K562 (cell line): ENCODE measurements at regions not wholly inside any gene's neighbourhood (a gene's known extent, or its start where the extent isn't known, plus 50 kb on each side); places are given as distances from the start of the nearest gene placed in this dataset.

Experiments
- ATAC-seq: fragments of 200-7000 bp; cut with Tn5 transposase; 3 replicates; pipeline ENCODE4 v1.9.1; 2020; ENCODE audit warnings: moderate library complexity
- BruUV-seq: library from RNA; stranded (reverse); fragments of 400-500 nt; replicated peaks from 2 replicates; lab custom pipeline; 2021; lab: Mats Ljungman, UMichigan
- CTCF ChIA-PET: fragments of 300-600 bp; formaldehyde crosslinking; extraction: SDS; loops from one replicate; lab custom pipeline; 2021; ENCODE audit warnings: low intra/inter-chr PET ratio; lab: Yijun Ruan, JAX
- POLR2A ChIA-PET: fragments of 300-600, 350-650 bp; sonication (Branson Sonifier 250); formaldehyde crosslinking; extraction: SDS; loops from one replicate; lab custom pipeline; 2021; ENCODE audit warnings: antibody characterized with exemption, inconsistent platforms; lab: Yijun Ruan, JAX
- DNase-seq, 4 experiments: peaks; one replicate each; pipeline versions ENCODE4 v3.0.0 to v3.0.0-alpha.2; 2011 to 2018; ENCODE audit warnings: low spot score in 3 of 4, mixed read lengths in 3 of 4; ENCODE audit errors: extremely low read depth in 1 of 4
- FAIRE-seq: peaks from 2 replicates; lab custom pipeline; 2011; peaks lifted over from hg19 to GRCh38; lab: Jason Lieb, UNC
- H2AFZ ChIP-seq: 2 replicates; pipeline ENCODE4 v1.6.0; 2011; ENCODE audit warnings: low read depth, low read length, control low read depth, inconsistent platforms
- H3K27ac ChIP-seq: fragments of 200-600 bp; 3 replicates; pipeline ENCODE4 v1.8.0; 2011; ENCODE audit warnings: low read depth, mild to moderate bottlenecking, control low read depth, inconsistent platforms, low read length, moderate library complexity, mixed read lengths; ENCODE audit errors: extremely low read depth
- H3K27me3 ChIP-seq, 2 experiments: fragments of 300-600 bp in 1 of 2; 2 replicates in 1 of 2; 3 replicates in 1 of 2; pipeline versions ENCODE4 v1.6.0 to v1.8.0; 2011; ENCODE audit warnings: inconsistent platforms in 2 of 2, low read length in 2 of 2, mild to moderate bottlenecking in 1 of 2, mixed read lengths in 1 of 2, moderate library complexity in 1 of 2; ENCODE audit not compliant: control insufficient read depth in 2 of 2, insufficient read depth in 2 of 2
- H3K36me3 ChIP-seq: fragments of 300-600 bp; 3 replicates; pipeline ENCODE4 v1.8.0; 2011; ENCODE audit warnings: mild to moderate bottlenecking, low read length, inconsistent platforms; ENCODE audit not compliant: control insufficient read depth, insufficient read depth
- H3K4me1 ChIP-seq, 2 experiments: fragments of 200-600 bp in 1 of 2; replicated peaks in 1 of 2; 2 replicates in 1 of 2; 3 replicates in 1 of 2; pipeline versions ENCODE4 v1.5.1 to v1.8.0; 2011; ENCODE audit warnings: inconsistent platforms in 2 of 2, low read length in 2 of 2, mild to moderate bottlenecking in 1 of 2, mixed read lengths in 1 of 2, moderate library complexity in 1 of 2; ENCODE audit not compliant: control insufficient read depth in 2 of 2, insufficient read depth in 2 of 2
- H3K4me2 ChIP-seq: 2 replicates; pipeline ENCODE4 v1.6.1; 2011; ENCODE audit warnings: low read length, control low read depth, inconsistent platforms, mixed read lengths; ENCODE audit not compliant: insufficient read depth
- H3K4me3 ChIP-seq: fragments of 200-600 bp; sonication (generic), shearing (Covaris generic); 2 replicates; pipeline ENCODE4 v1.5.1; 2016; ENCODE audit warnings: control low read depth, inconsistent platforms
- H3K79me2 ChIP-seq: fragments of 200-600 bp; 3 replicates; pipeline ENCODE4 v1.8.0; 2011; ENCODE audit warnings: low read length, inconsistent platforms; ENCODE audit not compliant: control insufficient read depth, insufficient read depth
- H3K9ac ChIP-seq, 2 experiments: 2 replicates each; pipeline versions ENCODE4 v1.6.0 to v1.6.1; 2011; ENCODE audit warnings: low read depth in 2 of 2, low read length in 2 of 2, control low read depth in 1 of 2, inconsistent platforms in 1 of 2, mild to moderate bottlenecking in 1 of 2, mixed read lengths in 1 of 2; ENCODE audit not compliant: insufficient read depth in 1 of 2
- H3K9me1 ChIP-seq: one replicate; pipeline ENCODE4 v1.6.0; 2011; ENCODE audit warnings: inconsistent platforms, mild to moderate bottlenecking, low read length, moderate library complexity; ENCODE audit not compliant: control insufficient read depth, insufficient read depth
- H3K9me3 ChIP-seq: replicated peaks from 2 replicates; pipeline ENCODE4 v1.5.1; 2011; ENCODE audit warnings: low read depth, low read length, inconsistent platforms; ENCODE audit not compliant: control insufficient read depth, insufficient read depth
- H4K20me1 ChIP-seq: replicated peaks from 2 replicates; pipeline ENCODE4 v1.6.1; 2011; ENCODE audit warnings: low read length, inconsistent platforms, mixed read lengths; ENCODE audit not compliant: control insufficient read depth, insufficient read depth
- CAMTA2 ChIP-seq: fragments of 250-450 bp; sonication (Bioruptor Pico); conservative IDR thresholded peaks from 2 replicates; pipeline ENCODE4 v1.5.1; 2022
- MBD1 ChIP-seq: fragments of 250-450 bp; sonication (Bioruptor Pico); IDR thresholded peaks from 2 replicates; pipeline ENCODE4 v1.8.0; 2022; ENCODE audit warnings: inconsistent platforms
- RAD21 ChIP-seq, 2 experiments: fragments of 250-450 bp in 1 of 2; fragments of 450-650 bp in 1 of 2; sonication (Bioruptor Pico) in 1 of 2; formaldehyde crosslinking in 1 of 2; IDR thresholded peaks in 1 of 2; conservative IDR thresholded peaks in 1 of 2; 2 replicates each; pipeline versions ENCODE4 v1.4.0 to v1.8.0; 2020 to 2022; ENCODE audit warnings: mild to moderate bottlenecking in 2 of 2, moderate library complexity in 1 of 2
- RFX1 ChIP-seq: fragments of 450-650 bp; IDR thresholded peaks from 2 replicates; pipeline ENCODE4 v1.6.1; 2016; ENCODE audit warnings: mild to moderate bottlenecking, moderate library complexity
- SMAD2 ChIP-seq: fragments of 150-350 bp; IDR thresholded peaks from 2 replicates; pipeline ENCODE4 v1.6.1; 2014; ENCODE audit warnings: low read depth, mild to moderate bottlenecking, low read length
- ZBTB8A ChIP-seq: fragments of 450-650 bp; IDR thresholded peaks from 2 replicates; pipeline ENCODE4 v1.6.1; 2018; ENCODE audit warnings: mild to moderate bottlenecking, moderate library complexity; ENCODE audit not compliant: partially characterized antibody
- WGBS: fragments of 100-300 bp; shearing (Covaris generic); methylation state at CpG from one replicate; pipeline ENCODE4 v1.1.6; 2016; ENCODE audit warnings: low coverage, mixed read lengths; ENCODE audit not compliant: insufficient coverage; ENCODE audit errors: missing lambda C conversion rate; 5-methylcytosine and 5-hydroxymethylcytosine counted together
- in situ Hi-C: fragments of 300-500 bp; cut with MboI; formaldehyde crosslinking; loops from 4 replicates; pipeline ENCODE4 v1.15.0; 2018; ENCODE audit warnings: inconsistent platforms, mixed read lengths
- intact Hi-C: fragments of 100-400 bp; cut with micrococcal nuclease; formaldehyde crosslinking; loops from 2 replicates; pipeline ENCODE4 v1.14.2; 2022
- TF ChIP-seq, protein P1 (sequence below), 2 experiments: fragments of 450-650 bp; formaldehyde crosslinking in 1 of 2; IDR thresholded peaks; 2 replicates each; pipeline versions ENCODE4 v1.4.0 to v1.6.1; 2014 to 2020; ENCODE audit warnings: mild to moderate bottlenecking in 2 of 2, borderline replicate concordance in 1 of 2, low read depth in 1 of 2
- TF ChIP-seq, protein P2 (sequence below): fragments of 450-650 bp; IDR thresholded peaks from 2 replicates; pipeline ENCODE4 v1.7.1; 2018; ENCODE audit warnings: mild to moderate bottlenecking, low read depth; ENCODE audit not compliant: partially characterized antibody

DNA sequence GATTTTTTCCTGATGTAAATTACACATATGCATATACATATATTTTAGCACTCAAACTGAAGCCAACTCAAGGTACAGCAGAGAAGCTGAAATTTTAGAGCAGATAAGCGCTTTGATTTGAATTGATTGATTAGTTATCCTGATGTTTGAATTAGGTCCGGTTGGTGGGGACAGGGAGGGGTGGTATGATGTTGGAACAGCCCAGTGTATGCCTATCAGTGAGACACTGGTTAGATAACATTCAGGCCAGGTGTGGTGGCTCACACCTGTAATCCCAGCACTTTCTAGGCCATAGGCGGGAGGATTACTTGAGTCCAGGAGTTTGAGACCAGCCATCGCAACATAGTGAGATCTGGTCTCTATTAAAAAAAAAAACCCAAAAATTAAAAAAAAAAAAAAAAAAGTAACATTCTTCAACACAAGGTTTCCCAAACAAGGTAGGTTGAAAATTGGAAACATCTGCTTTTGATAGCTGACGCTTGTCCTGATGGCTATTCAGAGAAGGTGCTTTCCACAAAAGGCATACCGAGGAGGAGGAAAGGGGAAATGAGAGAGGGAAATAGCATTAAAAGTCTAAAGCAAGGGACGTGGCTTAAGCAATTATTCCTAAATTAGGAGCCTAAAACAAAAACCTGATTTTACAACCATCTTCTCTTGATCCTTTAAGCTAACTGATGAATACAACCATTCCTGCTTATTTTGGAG, 288.4 kb upstream of the JARID2 start:
- Histone ChIP-seq H3K9ac (no peak overlapping the region), H3K27ac (no peak overlapping the region), H4K20me1 (no peaks in the 10 kb centered on the region), H3K36me3 (no peaks in the 10 kb centered on the region), H3K4me1 (peaks cover 0 to 3% of the 10 kb centered on the region in 2 experiments; a peak in 1 of 5 replicates), H3K27me3 (no peaks in the 10 kb centered on the region), H3K4me3 (no peak overlapping the region), H3K9me1 (no peaks in the 10 kb centered on the region), H3K9me3 (no peaks in the 10 kb centered on the region; the same call in 1 of the 2 replicates), H3K79me2 (no peaks in the 10 kb centered on the region), H3K4me2 (no peak overlapping the region), H2AFZ (no peak overlapping the region)
- POLR2A ChIA-PET, result interaction anchor here (1.6 kb wide), 1 partner anchor 10 kb away, joined by 4 read pairs; no protein-coding TSS in a partner anchor
- DNase-seq (no peak), ATAC-seq (no peak), FAIRE-seq (no peak)
- BruUV-seq, result no TSS peak
- CTCF ChIA-PET, result interaction anchor here (0.5 kb wide), 1 partner anchor 487 kb away, joined by 4 read pairs; no protein-coding TSS in a partner anchor
- 82% methylated on average over 7 of the region's 7 CpGs for WGBS
- in situ Hi-C loops (no loop called here), intact Hi-C loops (no loop called here)
- no peak for TF ChIP-seq MBD1
- no peak for TF ChIP-seq ZBTB8A
- no peak for TF ChIP-seq SMAD2
- no peak for TF ChIP-seq CAMTA2 (CRISPR knock-in tag)
- no peak for TF ChIP-seq RAD21 (CRISPR knock-in tag; conservative IDR thresholded peaks at IDR 0.05 in 1 of 2, IDR thresholded peaks at IDR 0.05 in 1 of 2)
- TF ChIP-seq, protein P1, sequence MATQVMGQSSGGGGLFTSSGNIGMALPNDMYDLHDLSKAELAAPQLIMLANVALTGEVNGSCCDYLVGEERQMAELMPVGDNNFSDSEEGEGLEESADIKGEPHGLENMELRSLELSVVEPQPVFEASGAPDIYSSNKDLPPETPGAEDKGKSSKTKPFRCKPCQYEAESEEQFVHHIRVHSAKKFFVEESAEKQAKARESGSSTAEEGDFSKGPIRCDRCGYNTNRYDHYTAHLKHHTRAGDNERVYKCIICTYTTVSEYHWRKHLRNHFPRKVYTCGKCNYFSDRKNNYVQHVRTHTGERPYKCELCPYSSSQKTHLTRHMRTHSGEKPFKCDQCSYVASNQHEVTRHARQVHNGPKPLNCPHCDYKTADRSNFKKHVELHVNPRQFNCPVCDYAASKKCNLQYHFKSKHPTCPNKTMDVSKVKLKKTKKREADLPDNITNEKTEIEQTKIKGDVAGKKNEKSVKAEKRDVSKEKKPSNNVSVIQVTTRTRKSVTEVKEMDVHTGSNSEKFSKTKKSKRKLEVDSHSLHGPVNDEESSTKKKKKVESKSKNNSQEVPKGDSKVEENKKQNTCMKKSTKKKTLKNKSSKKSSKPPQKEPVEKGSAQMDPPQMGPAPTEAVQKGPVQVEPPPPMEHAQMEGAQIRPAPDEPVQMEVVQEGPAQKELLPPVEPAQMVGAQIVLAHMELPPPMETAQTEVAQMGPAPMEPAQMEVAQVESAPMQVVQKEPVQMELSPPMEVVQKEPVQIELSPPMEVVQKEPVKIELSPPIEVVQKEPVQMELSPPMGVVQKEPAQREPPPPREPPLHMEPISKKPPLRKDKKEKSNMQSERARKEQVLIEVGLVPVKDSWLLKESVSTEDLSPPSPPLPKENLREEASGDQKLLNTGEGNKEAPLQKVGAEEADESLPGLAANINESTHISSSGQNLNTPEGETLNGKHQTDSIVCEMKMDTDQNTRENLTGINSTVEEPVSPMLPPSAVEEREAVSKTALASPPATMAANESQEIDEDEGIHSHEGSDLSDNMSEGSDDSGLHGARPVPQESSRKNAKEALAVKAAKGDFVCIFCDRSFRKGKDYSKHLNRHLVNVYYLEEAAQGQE (IDR thresholded peaks at IDR 0.05; ENCODE audit: borderline replicate concordance), result no peak
- TF ChIP-seq, protein P1 (CRISPR knock-in tag; IDR thresholded peaks at IDR 0.05; ENCODE audit: low read depth), result no peak
- TF ChIP-seq, protein P2, sequence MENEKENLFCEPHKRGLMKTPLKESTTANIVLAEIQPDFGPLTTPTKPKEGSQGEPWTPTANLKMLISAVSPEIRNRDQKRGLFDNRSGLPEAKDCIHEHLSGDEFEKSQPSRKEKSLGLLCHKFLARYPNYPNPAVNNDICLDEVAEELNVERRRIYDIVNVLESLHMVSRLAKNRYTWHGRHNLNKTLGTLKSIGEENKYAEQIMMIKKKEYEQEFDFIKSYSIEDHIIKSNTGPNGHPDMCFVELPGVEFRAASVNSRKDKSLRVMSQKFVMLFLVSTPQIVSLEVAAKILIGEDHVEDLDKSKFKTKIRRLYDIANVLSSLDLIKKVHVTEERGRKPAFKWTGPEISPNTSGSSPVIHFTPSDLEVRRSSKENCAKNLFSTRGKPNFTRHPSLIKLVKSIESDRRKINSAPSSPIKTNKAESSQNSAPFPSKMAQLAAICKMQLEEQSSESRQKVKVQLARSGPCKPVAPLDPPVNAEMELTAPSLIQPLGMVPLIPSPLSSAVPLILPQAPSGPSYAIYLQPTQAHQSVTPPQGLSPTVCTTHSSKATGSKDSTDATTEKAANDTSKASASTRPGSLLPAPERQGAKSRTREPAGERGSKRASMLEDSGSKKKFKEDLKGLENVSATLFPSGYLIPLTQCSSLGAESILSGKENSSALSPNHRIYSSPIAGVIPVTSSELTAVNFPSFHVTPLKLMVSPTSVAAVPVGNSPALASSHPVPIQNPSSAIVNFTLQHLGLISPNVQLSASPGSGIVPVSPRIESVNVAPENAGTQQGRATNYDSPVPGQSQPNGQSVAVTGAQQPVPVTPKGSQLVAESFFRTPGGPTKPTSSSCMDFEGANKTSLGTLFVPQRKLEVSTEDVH, result no peak
- no peak for TF ChIP-seq RFX1
